ENCODE measurements at regions not wholly inside any gene's neighbourhood (a gene's known extent, or its start where the extent isn't known, plus 50 kb on each side); places are given as distances from the start of the nearest gene placed in this dataset.

DNA sequence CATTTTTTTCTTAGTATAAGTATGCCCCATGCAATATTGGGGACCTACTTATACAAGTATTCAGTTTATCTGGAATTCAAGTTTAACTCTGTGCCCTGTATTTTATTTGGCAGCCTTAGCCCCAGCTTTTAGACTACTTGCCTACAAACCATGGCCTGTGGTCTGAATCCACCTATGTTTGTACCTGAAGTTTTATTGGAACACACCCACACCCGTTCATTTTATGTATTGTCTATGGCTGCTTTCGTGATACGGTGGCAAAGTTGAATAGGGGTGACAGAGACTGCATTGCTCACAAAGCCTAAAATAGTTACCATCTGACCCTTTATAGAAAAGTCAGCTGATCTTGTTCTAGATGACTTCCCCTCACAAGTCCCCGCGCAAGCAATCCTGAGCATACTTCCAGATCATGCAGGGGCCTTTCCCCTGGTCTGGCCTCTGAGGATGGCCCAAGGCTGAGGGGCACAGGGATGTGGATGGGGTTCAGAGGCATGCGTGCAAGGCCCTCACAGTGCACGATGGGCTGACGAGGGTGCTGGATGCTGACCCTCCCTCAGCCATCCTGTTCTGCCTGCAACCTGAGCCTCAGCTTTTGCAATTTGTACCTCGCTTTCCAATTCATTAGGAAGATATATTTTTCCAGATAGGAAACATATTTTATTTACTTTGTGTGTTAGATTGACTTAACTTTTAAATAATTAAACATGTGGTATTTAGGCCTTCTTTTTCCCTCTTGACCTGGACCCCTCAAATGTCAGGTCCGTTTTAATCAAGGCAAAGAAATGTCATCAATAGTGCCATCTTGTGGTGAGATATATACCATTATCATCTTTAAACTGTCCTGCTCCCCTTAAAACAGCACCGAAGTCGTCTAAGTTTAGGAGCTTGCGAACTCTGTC, 527.3 kb upstream of the CCDC196 start:
- intact Hi-C loops (cut with DNase I; ENCODE audit: low total_unique reads) = loop anchor here (5.0 to 10.0 kb wide), 2 partner anchors 544 to 792 kb away; partner anchors contain the start of gene FUT8
- no peaks in the 10 kb centered on the region for H3K9me3 ChIP-seq
- H3K36me3 ChIP-seq = no peaks in the 10 kb centered on the region
- DNase-seq = no peak
- peaks cover 0 to 6% (median 0%) of the 10 kb centered on the region in 7 donors for H3K27me3 ChIP-seq (replicated peaks in 1 of 7)
- TF ChIP-seq, protein P1, sequence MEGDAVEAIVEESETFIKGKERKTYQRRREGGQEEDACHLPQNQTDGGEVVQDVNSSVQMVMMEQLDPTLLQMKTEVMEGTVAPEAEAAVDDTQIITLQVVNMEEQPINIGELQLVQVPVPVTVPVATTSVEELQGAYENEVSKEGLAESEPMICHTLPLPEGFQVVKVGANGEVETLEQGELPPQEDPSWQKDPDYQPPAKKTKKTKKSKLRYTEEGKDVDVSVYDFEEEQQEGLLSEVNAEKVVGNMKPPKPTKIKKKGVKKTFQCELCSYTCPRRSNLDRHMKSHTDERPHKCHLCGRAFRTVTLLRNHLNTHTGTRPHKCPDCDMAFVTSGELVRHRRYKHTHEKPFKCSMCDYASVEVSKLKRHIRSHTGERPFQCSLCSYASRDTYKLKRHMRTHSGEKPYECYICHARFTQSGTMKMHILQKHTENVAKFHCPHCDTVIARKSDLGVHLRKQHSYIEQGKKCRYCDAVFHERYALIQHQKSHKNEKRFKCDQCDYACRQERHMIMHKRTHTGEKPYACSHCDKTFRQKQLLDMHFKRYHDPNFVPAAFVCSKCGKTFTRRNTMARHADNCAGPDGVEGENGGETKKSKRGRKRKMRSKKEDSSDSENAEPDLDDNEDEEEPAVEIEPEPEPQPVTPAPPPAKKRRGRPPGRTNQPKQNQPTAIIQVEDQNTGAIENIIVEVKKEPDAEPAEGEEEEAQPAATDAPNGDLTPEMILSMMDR (IDR thresholded peaks at IDR 0.05 in 8 of 11, conservative IDR thresholded peaks at IDR 0.05 in 3 of 11) = peak in 10 of 11 experiments; percentile 17 to 70 (median 49)
- no peak for TF ChIP-seq POLR2A (IDR thresholded peaks at IDR 0.05)
- peaks cover 5 to 30% (median 11%) of the 10 kb centered on the region in 6 donors for H3K4me1 ChIP-seq
- 63 to 74% (median 66%) methylated on average over 13 of the region's 13 CpGs for WGBS, 5 donors
- H3K4me3 ChIP-seq = no peak overlapping the region
- H3K27ac ChIP-seq = no peak overlapping the region

DNA sequence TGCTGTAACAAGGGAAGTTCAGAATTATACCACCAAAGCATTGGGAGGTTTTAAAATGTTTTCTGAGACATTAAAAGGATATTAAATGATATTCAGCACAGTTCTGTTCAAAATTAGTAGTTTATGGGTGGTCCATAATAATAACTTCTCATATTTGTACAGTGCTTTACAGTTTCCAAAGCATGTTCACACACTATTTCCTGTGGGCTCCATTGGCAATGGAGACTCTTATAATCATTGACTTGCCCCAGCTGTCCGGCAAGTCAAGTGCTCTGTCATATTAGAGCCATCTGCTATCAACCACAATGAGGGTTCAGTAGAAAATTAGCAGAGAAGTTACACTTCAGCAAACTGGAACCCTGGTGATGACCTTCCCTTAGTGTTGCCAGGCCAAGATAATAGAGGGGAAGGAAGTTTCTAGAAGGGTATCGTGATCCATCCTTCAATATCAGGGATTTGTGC, 526.6 kb upstream of the CCDC196 start:
- H3K9me3 ChIP-seq = no peaks in the 10 kb centered on the region
- H3K4me3 ChIP-seq = no peak overlapping the region
- no peaks in the 10 kb centered on the region for H3K36me3 ChIP-seq
- H3K27ac ChIP-seq = no peak overlapping the region
- 56 to 74% (median 64%) methylated on average over 2 of the region's 2 CpGs for WGBS, 5 donors
- intact Hi-C loops (cut with DNase I; ENCODE audit: low total_unique reads) = loop anchor here (5.0 to 10.0 kb wide), 4 partner anchors 115 to 792 kb away; partner anchors contain the start of gene FUT8
- H3K27me3 ChIP-seq (replicated peaks in 1 of 7) = peaks cover 0 to 6% (median 0%) of the 10 kb centered on the region in 7 donors
- DNase-seq = no peak
- no peak for TF ChIP-seq POLR2A (IDR thresholded peaks at IDR 0.05)
- TF ChIP-seq, protein P1 (IDR thresholded peaks at IDR 0.05 in 8 of 11, conservative IDR thresholded peaks at IDR 0.05 in 3 of 11) = peak in 5 of 11 experiments; percentile 0 to 40 (median 25)
- H3K4me1 ChIP-seq = peaks cover 5 to 30% (median 11%) of the 10 kb centered on the region in 6 donors

DNA sequence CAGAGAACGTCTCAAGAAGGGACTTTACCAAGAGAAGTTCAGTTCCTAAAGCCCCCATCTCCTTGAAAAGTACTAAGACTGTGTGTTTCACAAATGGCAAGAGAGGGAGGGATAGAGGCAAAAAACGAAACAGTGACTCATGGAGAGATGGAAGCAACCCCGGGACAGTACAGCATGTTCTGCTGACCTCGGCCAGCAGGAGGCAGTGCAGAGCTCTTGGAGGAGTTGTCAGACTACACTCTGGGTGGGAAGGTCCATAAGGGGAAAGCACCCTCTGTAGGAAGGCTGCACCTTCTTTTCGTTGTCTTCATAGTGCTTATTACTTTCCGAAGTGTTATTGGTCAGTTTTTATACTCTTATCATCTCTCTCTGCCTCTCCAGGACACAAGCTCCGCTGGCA, 525.2 kb upstream of the CCDC196 start:
- Histone ChIP-seq H3K27me3 (replicated peaks in 1 of 7) (peaks cover 0 to 6% (median 0%) of the 10 kb centered on the region in 7 donors), H3K4me3 (no peak overlapping the region), H3K36me3 (no peaks in the 10 kb centered on the region), H3K4me1 (peaks cover 5 to 30% (median 11%) of the 10 kb centered on the region in 6 donors), H3K27ac (no peak overlapping the region), H3K9me3 (no peaks in the 10 kb centered on the region)
- TF ChIP-seq, protein P1 (IDR thresholded peaks at IDR 0.05 in 8 of 11, conservative IDR thresholded peaks at IDR 0.05 in 3 of 11) = peak; percentile 36 to 76 (median 56)
- TF ChIP-seq POLR2A (IDR thresholded peaks at IDR 0.05) = no peak
- 41 to 50% (median 45%) methylated on average over 7 of the region's 7 CpGs for WGBS, 5 donors
- intact Hi-C loops (cut with DNase I; ENCODE audit: low total_unique reads) = loop anchor here (5.0 to 10.0 kb wide), 2 partner anchors 114 to 249 kb away; no protein-coding TSS in a partner anchor
- peak; percentile 83 for DNase-seq

DNA sequence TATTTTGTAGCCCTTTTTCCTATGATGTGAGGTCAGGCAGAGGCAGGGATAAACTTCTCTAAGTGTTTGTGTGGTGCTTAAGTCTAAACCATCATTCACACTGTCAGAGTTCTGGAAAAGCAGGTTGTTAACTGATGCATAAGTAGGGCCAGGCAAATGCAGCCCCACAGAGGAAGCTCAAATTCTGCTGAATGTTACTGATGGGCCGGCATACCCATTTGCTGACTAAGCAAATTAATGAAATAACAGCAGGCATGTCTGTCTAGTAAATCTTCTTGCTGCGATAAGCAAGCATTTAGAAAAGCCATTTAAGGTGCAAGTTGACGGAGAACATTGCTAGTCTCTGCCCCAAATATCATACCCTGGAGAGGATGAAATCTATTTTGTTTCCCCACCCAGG, 523.2 kb upstream of the CCDC196 start:
- intact Hi-C loops (cut with DNase I; ENCODE audit: low total_unique reads) = loop anchor here (5.0 to 10.0 kb wide), 2 partner anchors 112 to 251 kb away; no protein-coding TSS in a partner anchor
- TF ChIP-seq, protein P1 (IDR thresholded peaks at IDR 0.05 in 8 of 11, conservative IDR thresholded peaks at IDR 0.05 in 3 of 11) = no peak
- TF ChIP-seq POLR2A (IDR thresholded peaks at IDR 0.05) = no peak
- TF ChIP-seq POLR2AphosphoS5 (IDR thresholded peaks at IDR 0.05) = no peak
- Histone ChIP-seq H3K27me3 (replicated peaks in 1 of 7) (peaks cover 0 to 6% (median 0%) of the 10 kb centered on the region in 7 donors), H3K4me1 (peaks cover 5 to 25% (median 11%) of the 10 kb centered on the region in 6 donors), H3K36me3 (no peaks in the 10 kb centered on the region), H3K27ac (no peak overlapping the region), H3K9me3 (no peaks in the 10 kb centered on the region), H3K4me3 (no peak overlapping the region)
- no peak for DNase-seq
- WGBS, 5 donors = 52 to 73% (median 63%) methylated on average over 3 of the region's 3 CpGs
